H1 (cell line): ENCODE measurements at regions not wholly inside any gene's neighbourhood (a gene's known extent, or its start where the extent isn't known, plus 50 kb on each side); places are given as distances from the start of the nearest gene placed in this dataset.

ENCODE experiments used
- CTCF ChIA-PET: fragments of 300-600 bp; sonication (Branson Sonifier 250); formaldehyde crosslinking; loops from one replicate; lab custom pipeline; 2021; ENCODE audit not compliant: partially characterized antibody; lab: Charles Lee
- POLR2A ChIA-PET: fragments of 300-600 bp; sonication (Branson Sonifier 250); formaldehyde crosslinking; loops from one replicate; lab custom pipeline; 2021; ENCODE audit warnings: inconsistent platforms; ENCODE audit not compliant: partially characterized antibody; lab: Charles Lee
- DNase-seq, 2 experiments: peaks; one replicate each; pipeline versions ENCODE4 v3.0.0 to v3.0.0-alpha.2; 2010 to 2022; ENCODE audit warnings: low spot score in 2 of 2, low read depth in 1 of 2, mixed read lengths in 1 of 2
- FAIRE-seq: peaks from 2 replicates; lab custom pipeline; 2011; peaks lifted over from hg19 to GRCh38; lab: Jason Lieb, UNC
- H2AFZ ChIP-seq: 2 replicates; pipeline ENCODE4 v1.8.1; 2012; ENCODE audit warnings: low read length, inconsistent platforms
- H2AK5ac ChIP-seq: 2 replicates; pipeline ENCODE4 v1.6.1; 2013; ENCODE audit warnings: low read depth, low read length
- H2BK120ac ChIP-seq: replicated peaks from 2 replicates; pipeline ENCODE3; 2013; ENCODE audit warnings: low read depth, low read length, inconsistent platforms
- H2BK12ac ChIP-seq: 2 replicates; pipeline ENCODE4 v1.6.1; 2013; ENCODE audit warnings: low read depth, low read length
- H2BK15ac ChIP-seq: 2 replicates; pipeline ENCODE4 v1.6.1; 2013; ENCODE audit warnings: low read length
- H2BK20ac ChIP-seq: 2 replicates; pipeline ENCODE4 v1.6.1; 2013; ENCODE audit warnings: low read length
- H2BK5ac ChIP-seq: 2 replicates; pipeline ENCODE4 v1.6.1; 2013; ENCODE audit warnings: low read depth, low read length
- H3K14ac ChIP-seq: 2 replicates; pipeline ENCODE4 v1.6.1; 2013; ENCODE audit warnings: inconsistent platforms; ENCODE audit not compliant: insufficient read length
- H3K18ac ChIP-seq: 2 replicates; pipeline ENCODE4 v1.6.1; 2013; ENCODE audit warnings: low read length; ENCODE audit errors: extremely low read depth
- H3K23ac ChIP-seq: 2 replicates; pipeline ENCODE4 v1.6.1; 2013; ENCODE audit warnings: inconsistent platforms; ENCODE audit not compliant: insufficient read length
- H3K23me2 ChIP-seq: 2 replicates; pipeline ENCODE4 v1.6.1; 2013; ENCODE audit warnings: low read depth, low read length
- H3K27ac ChIP-seq: 2 replicates; pipeline ENCODE4 v1.6.1; 2011; ENCODE audit warnings: low read depth, low read length, inconsistent platforms
- H3K27me3 ChIP-seq, 4 experiments: replicated peaks in 1 of 4; 1 replicate in 1 of 4; 2 replicates in 3 of 4; pipeline versions ENCODE4 v1.6.1 to v1.8.1; 2011 to 2013; ENCODE audit warnings: low read length in 3 of 4, mild to moderate bottlenecking in 3 of 4, inconsistent platforms in 2 of 4, mixed read lengths in 2 of 4, moderate library complexity in 1 of 4; ENCODE audit not compliant: control insufficient read depth in 3 of 4, insufficient read depth in 3 of 4; ENCODE audit errors: extremely low read depth in 1 of 4
- H3K36me3 ChIP-seq, 4 experiments: 2 replicates each; pipeline versions ENCODE4 v1.6.1 to v1.8.1; 2011 to 2013; ENCODE audit warnings: mild to moderate bottlenecking in 4 of 4, low read length in 3 of 4, moderate library complexity in 2 of 4, control low read depth in 1 of 4, inconsistent platforms in 1 of 4; ENCODE audit not compliant: insufficient read depth in 4 of 4, control insufficient read depth in 2 of 4
- H3K4ac ChIP-seq: replicated peaks from 2 replicates; pipeline ENCODE3; 2013; ENCODE audit warnings: low read length, low read depth, mixed read lengths, inconsistent platforms; ENCODE audit not compliant: insufficient read length
- H3K4me1 ChIP-seq, 4 experiments: replicated peaks in 1 of 4; 1 replicate in 1 of 4; 2 replicates in 3 of 4; pipeline versions ENCODE4 v1.6.1 to v1.8.1; 2011 to 2013; ENCODE audit warnings: low read length in 3 of 4, inconsistent platforms in 2 of 4, mixed read lengths in 1 of 4; ENCODE audit not compliant: insufficient read depth in 4 of 4, control insufficient read depth in 3 of 4
- H3K4me2 ChIP-seq, 2 experiments: 2 replicates each; pipeline versions ENCODE4 v1.6.1 to v1.8.1; 2011 to 2013; ENCODE audit warnings: low read depth in 2 of 2, low read length in 2 of 2, control low read depth in 1 of 2, inconsistent platforms in 1 of 2, mild to moderate bottlenecking in 1 of 2; ENCODE audit not compliant: insufficient read depth in 1 of 2
- H3K4me3 ChIP-seq, 4 experiments: fragments of 200-600, 300-600 bp in 1 of 4; sonication (generic), shearing (Covaris generic), sonication (Bioruptor Twin) in 1 of 4; 2 replicates each; pipeline versions ENCODE4 v1.5.1 to v1.8.1; 2011 to 2016; ENCODE audit warnings: low read length in 4 of 4, low read depth in 3 of 4, control low read depth in 2 of 4, inconsistent platforms in 2 of 4, mild to moderate bottlenecking in 2 of 4, mixed read lengths in 1 of 4, moderate library complexity in 1 of 4; ENCODE audit not compliant: insufficient read depth in 2 of 4; ENCODE audit errors: extremely low read depth in 1 of 4
- H3K56ac ChIP-seq: replicated peaks from 2 replicates; pipeline ENCODE3; 2013; ENCODE audit warnings: low read depth, mild to moderate bottlenecking, mixed read lengths, low read length, inconsistent platforms; ENCODE audit not compliant: insufficient read length
- H3K79me1 ChIP-seq: 2 replicates; pipeline ENCODE4 v1.6.1; 2013; ENCODE audit warnings: low read depth, low read length, control low read depth
- H3K79me2 ChIP-seq, 2 experiments: 2 replicates each; pipeline versions ENCODE4 v1.6.1 to v1.8.1; 2012 to 2013; ENCODE audit warnings: low read length in 2 of 2, mild to moderate bottlenecking in 2 of 2, inconsistent platforms in 1 of 2; ENCODE audit not compliant: insufficient read depth in 2 of 2, control insufficient read depth in 1 of 2
- H3K9ac ChIP-seq, 4 experiments: replicated peaks in 1 of 4; 1 replicate in 1 of 4; 2 replicates in 3 of 4; pipeline versions ENCODE4 v1.6.1 to v1.8.1; 2011 to 2013; ENCODE audit warnings: low read depth in 3 of 4, low read length in 3 of 4, control low read depth in 2 of 4, mild to moderate bottlenecking in 2 of 4, moderate library complexity in 2 of 4, inconsistent platforms in 1 of 4; ENCODE audit errors: extremely low read depth in 1 of 4
- H3K9me3 ChIP-seq, 2 experiments: 2 replicates each; pipeline versions ENCODE4 v1.6.1 to v1.8.1; 2012 to 2013; ENCODE audit warnings: mild to moderate bottlenecking in 2 of 2, moderate library complexity in 2 of 2, control low read depth in 1 of 2, inconsistent platforms in 1 of 2, low read depth in 1 of 2, low read length in 1 of 2, mixed read lengths in 1 of 2; ENCODE audit not compliant: insufficient read depth in 2 of 2
- H4K20me1 ChIP-seq, 2 experiments: replicated peaks in 1 of 2; 2 replicates each; pipeline versions ENCODE3 to v1.8.1; 2011 to 2013; ENCODE audit warnings: inconsistent platforms in 2 of 2, low read length in 2 of 2, mild to moderate bottlenecking in 1 of 2; ENCODE audit not compliant: insufficient read depth in 2 of 2, control insufficient read depth in 1 of 2
- H4K5ac ChIP-seq: 2 replicates; pipeline ENCODE4 v1.6.1; 2013; ENCODE audit warnings: low read length, low read depth, mixed read lengths, inconsistent platforms; ENCODE audit not compliant: insufficient read length
- H4K8ac ChIP-seq: 2 replicates; pipeline ENCODE4 v1.8.0; 2013; ENCODE audit warnings: mild to moderate bottlenecking, moderate library complexity, low read length, inconsistent platforms; ENCODE audit not compliant: insufficient read depth; ENCODE audit errors: extremely low read depth
- H4K91ac ChIP-seq: replicated peaks from 2 replicates; pipeline ENCODE3; 2013; ENCODE audit warnings: low read length, mixed read lengths, inconsistent platforms; ENCODE audit not compliant: insufficient read length
- BACH1 ChIP-seq: IDR thresholded peaks from 2 replicates; pipeline ENCODE4 v1.6.1; 2012; ENCODE audit warnings: low read length, improper control_type of control experiment
- CHD2 ChIP-seq: IDR thresholded peaks from 2 replicates; pipeline ENCODE4 v1.6.1; 2012; ENCODE audit warnings: low read length, improper control_type of control experiment
- RAD21 ChIP-seq, 2 experiments: IDR thresholded peaks in 1 of 2; conservative IDR thresholded peaks in 1 of 2; 2 replicates each; pipeline ENCODE4 v1.6.1; 2011; ENCODE audit warnings: low read depth in 2 of 2, low read length in 2 of 2, improper control_type of control experiment in 1 of 2, inconsistent platforms in 1 of 2, mild to moderate bottlenecking in 1 of 2, moderate library complexity in 1 of 2
- RNF2 ChIP-seq: fragments of 200-900, 300-1000 bp; sonication (generic); IDR thresholded peaks from 2 replicates; pipeline ENCODE4 v1.7.1; 2016; ENCODE audit warnings: borderline replicate concordance, low read depth, mild to moderate bottlenecking, antibody characterized with exemption, low read length; ENCODE audit not compliant: poor library complexity, severe bottlenecking; ENCODE audit errors: missing control alignments
- SIN3A ChIP-seq, 2 experiments: IDR thresholded peaks in 1 of 2; conservative IDR thresholded peaks in 1 of 2; 2 replicates each; pipeline ENCODE4 v1.6.1; 2011 to 2012; ENCODE audit warnings: low read length in 2 of 2, improper control_type of control experiment in 1 of 2, low read depth in 1 of 2, mild to moderate bottlenecking in 1 of 2
- WGBS, 2 experiments: shearing (Covaris generic) in 1 of 2; methylation state at CpG; one replicate each; pipeline versions ENCODE4 v1.1.6 to v1.1.7; 2013 to 2015; ENCODE audit warnings: low lambda C conversion rate in 2 of 2, mixed read lengths in 2 of 2, inconsistent platforms in 1 of 2, low coverage in 1 of 2, missing lambda C conversion rate in 1 of 2; ENCODE audit not compliant: insufficient replicate concordance in 2 of 2, insufficient coverage in 1 of 2, insufficient read length in 1 of 2; ENCODE audit errors: extremely low coverage in 1 of 2, missing lambda C conversion rate in 1 of 2; 5-methylcytosine and 5-hydroxymethylcytosine counted together
- TF ChIP-seq, protein P1 (sequence below), 3 experiments: IDR thresholded peaks; 1 replicate in 2 of 3; 2 replicates in 1 of 3; pipeline versions ENCODE4 v1.5.1 to v1.6.1; 2011; ENCODE audit warnings: low read length in 3 of 3, mild to moderate bottlenecking in 3 of 3, inconsistent platforms in 2 of 3, low read depth in 1 of 3, moderate library complexity in 1 of 3; ENCODE audit not compliant: insufficient read depth in 1 of 3; ENCODE audit errors: control extremely low read depth in 1 of 3

DNA sequence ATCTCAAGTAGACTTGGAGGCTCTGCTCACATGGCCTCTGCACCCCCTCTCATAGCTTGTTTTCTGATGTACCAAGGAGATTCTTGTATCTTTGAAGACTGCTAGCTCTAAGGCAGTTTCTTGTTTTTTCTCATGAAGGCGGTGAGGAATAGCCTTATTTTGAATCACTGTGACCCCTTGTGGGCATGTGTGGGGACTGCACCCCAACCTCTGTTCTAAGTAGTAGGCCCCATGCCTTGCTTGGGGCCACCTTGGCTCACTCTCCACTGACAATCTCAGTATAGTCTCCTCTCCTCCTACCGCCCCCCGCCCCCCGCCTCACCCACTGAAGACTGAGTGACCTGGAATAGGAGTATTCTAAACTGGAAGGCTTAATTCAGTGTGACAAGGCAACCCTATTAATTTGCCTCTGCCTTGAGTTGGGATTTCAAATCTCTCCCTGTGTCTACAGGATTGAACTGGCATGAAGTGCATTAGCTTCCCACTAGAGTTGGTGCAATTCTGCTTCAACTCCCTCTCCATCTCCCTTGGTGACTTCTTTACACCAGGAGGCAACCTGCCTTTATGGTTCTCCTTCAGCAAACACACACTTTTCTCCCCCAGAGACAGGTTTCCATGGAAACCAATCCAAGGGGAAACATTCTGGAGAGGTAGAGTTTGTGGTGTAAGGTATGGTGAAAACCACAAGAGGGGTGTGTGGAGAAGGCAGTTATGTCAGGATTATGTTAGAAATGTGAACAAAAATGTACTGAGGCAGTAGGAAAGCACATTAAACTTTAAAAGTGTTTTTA, 75.4 kb upstream of the ECI2 start:
- H4K5ac ChIP-seq, result no peak overlapping the region
- H4K91ac ChIP-seq, result no peak overlapping the region
- no peaks in the 10 kb centered on the region for H3K79me2 ChIP-seq
- no peak overlapping the region for H3K4me3 ChIP-seq
- no peak overlapping the region for H2BK120ac ChIP-seq
- no peak for TF ChIP-seq SIN3A (conservative IDR thresholded peaks at IDR 0.05 in 1 of 2, IDR thresholded peaks at IDR 0.05 in 1 of 2; ENCODE audit: low read depth in 1 of 2, low read length in 2 of 2)
- TF ChIP-seq, protein P1, sequence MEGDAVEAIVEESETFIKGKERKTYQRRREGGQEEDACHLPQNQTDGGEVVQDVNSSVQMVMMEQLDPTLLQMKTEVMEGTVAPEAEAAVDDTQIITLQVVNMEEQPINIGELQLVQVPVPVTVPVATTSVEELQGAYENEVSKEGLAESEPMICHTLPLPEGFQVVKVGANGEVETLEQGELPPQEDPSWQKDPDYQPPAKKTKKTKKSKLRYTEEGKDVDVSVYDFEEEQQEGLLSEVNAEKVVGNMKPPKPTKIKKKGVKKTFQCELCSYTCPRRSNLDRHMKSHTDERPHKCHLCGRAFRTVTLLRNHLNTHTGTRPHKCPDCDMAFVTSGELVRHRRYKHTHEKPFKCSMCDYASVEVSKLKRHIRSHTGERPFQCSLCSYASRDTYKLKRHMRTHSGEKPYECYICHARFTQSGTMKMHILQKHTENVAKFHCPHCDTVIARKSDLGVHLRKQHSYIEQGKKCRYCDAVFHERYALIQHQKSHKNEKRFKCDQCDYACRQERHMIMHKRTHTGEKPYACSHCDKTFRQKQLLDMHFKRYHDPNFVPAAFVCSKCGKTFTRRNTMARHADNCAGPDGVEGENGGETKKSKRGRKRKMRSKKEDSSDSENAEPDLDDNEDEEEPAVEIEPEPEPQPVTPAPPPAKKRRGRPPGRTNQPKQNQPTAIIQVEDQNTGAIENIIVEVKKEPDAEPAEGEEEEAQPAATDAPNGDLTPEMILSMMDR (IDR thresholded peaks at IDR 0.05; ENCODE audit: control extremely low read depth in 1 of 3, insufficient read depth in 1 of 3, low read depth in 1 of 3, low read length in 3 of 3), result peak; percentile 70 to 85 (median 75)
- no peak for TF ChIP-seq RNF2
- no peak for TF ChIP-seq CHD2
- peak; percentile 80 to 84 for TF ChIP-seq RAD21 (IDR thresholded peaks at IDR 0.05 in 1 of 2, conservative IDR thresholded peaks at IDR 0.05 in 1 of 2; ENCODE audit: low read depth in 2 of 2, low read length in 2 of 2)
- TF ChIP-seq BACH1, result no peak
- H2BK5ac ChIP-seq, result no peak overlapping the region
- no peaks in the 10 kb centered on the region for H3K36me3 ChIP-seq
- H3K18ac ChIP-seq, result no peak overlapping the region
- H2AK5ac ChIP-seq, result no peak overlapping the region
- no peaks in the 10 kb centered on the region for H3K23me2 ChIP-seq
- no peak overlapping the region for H2BK12ac ChIP-seq
- H3K4me1 ChIP-seq, result no peaks in the 10 kb centered on the region
- H2AFZ ChIP-seq, result peak overlapping the region; percentile 69; the same call in 1 of the 2 replicates
- H3K4me2 ChIP-seq, result no peak overlapping the region
- H4K8ac ChIP-seq, result no peak overlapping the region
- peak; percentile 49 to 87 for DNase-seq
- H2BK15ac ChIP-seq, result no peak overlapping the region
- WGBS, 2 experiments, result 24% methylated on average over 4 of the region's 4 CpGs; no CpG with 5 or more reads in 1 of the 2 experiments
- no peak overlapping the region for H3K14ac ChIP-seq
- no peak overlapping the region for H2BK20ac ChIP-seq
- no peak overlapping the region for H3K56ac ChIP-seq
- FAIRE-seq, result peak; percentile 94
- H3K9ac ChIP-seq, result no peak overlapping the region
- POLR2A ChIA-PET, result no interaction called here
- no peak overlapping the region for H3K23ac ChIP-seq
- peaks cover 13% of the 10 kb centered on the region in 2 experiments for H3K9me3 ChIP-seq
- no peaks in the 10 kb centered on the region for H3K79me1 ChIP-seq
- H3K27ac ChIP-seq, result no peak overlapping the region
- H3K4ac ChIP-seq, result no peak overlapping the region
- no peaks in the 10 kb centered on the region for H4K20me1 ChIP-seq
- CTCF ChIA-PET, result interaction anchor here (0.6 to 3.1 kb wide), 42 partner anchors 13 to 875 kb away, joined by 3 to 14 read pairs (median 4); partner anchors contain the start of gene PPP1R3G
- no peaks in the 10 kb centered on the region for H3K27me3 ChIP-seq
